Calu3 (cell line): ENCODE measurements at regions not wholly inside any gene's neighbourhood (a gene's known extent, or its start where the extent isn't known, plus 50 kb on each side); places are given as distances from the start of the nearest gene placed in this dataset.
"Not testable (repeated sequence)": the region's sequence is repeated elsewhere in the genome, so short reads cannot be mapped to it uniquely, and the experiment has no call there.

Experiments
- BruUV-seq: library from RNA; stranded (reverse); fragments of 400-500 nt; replicated peaks from 2 replicates; lab custom pipeline; 2021; lab: Mats Ljungman, UMichigan
- CTCF ChIA-PET: fragments of 300-600 bp; sonication (Branson Sonifier 250); formaldehyde crosslinking; loops from one replicate; lab custom pipeline; 2022; ENCODE audit warnings: antibody characterized with exemption; lab: Charles Lee
- DNase-seq: peaks from one replicate; pipeline ENCODE4 v3.0.0; 2022
- H3K27ac Mint-ChIP-seq: one replicate; pipeline ENCODE4 v1.8.0; 2022; ENCODE audit warnings: mixed read lengths; ENCODE audit not compliant: unreplicated experiment
- H3K27me3 Mint-ChIP-seq: one replicate; pipeline ENCODE4 v1.8.0; 2022; ENCODE audit warnings: mixed read lengths; ENCODE audit not compliant: unreplicated experiment
- H3K36me3 Mint-ChIP-seq: one replicate; pipeline ENCODE4 v1.8.0; 2022; ENCODE audit warnings: mild to moderate bottlenecking, moderate library complexity, mixed read lengths; ENCODE audit not compliant: insufficient read depth, unreplicated experiment
- H3K4me1 Mint-ChIP-seq: one replicate; pipeline ENCODE4 v1.8.0; 2022; ENCODE audit warnings: mild to moderate bottlenecking, low read depth, mixed read lengths; ENCODE audit not compliant: unreplicated experiment
- H3K4me3 Mint-ChIP-seq: one replicate; pipeline ENCODE4 v1.8.0; 2022; ENCODE audit warnings: mild to moderate bottlenecking, low read depth, moderate library complexity, mixed read lengths; ENCODE audit not compliant: unreplicated experiment
- H3K9me3 Mint-ChIP-seq: one replicate; pipeline ENCODE4 v1.8.0; 2022; ENCODE audit warnings: low read depth, mixed read lengths; ENCODE audit not compliant: unreplicated experiment
- CTCF ChIP-seq: fragments of 200-600 bp; IDR thresholded peaks from one replicate; pipeline ENCODE4 v1.8.0; 2022; ENCODE audit warnings: antibody characterized with exemption; ENCODE audit not compliant: unreplicated experiment
- intact Hi-C: fragments of 100-400 bp; cut with micrococcal nuclease; formaldehyde crosslinking; loops from one replicate; pipeline ENCODE4 v1.10.0; 2022; ENCODE audit not compliant: unreplicated experiment

GRCh38 chr4:130071746-130072145 is 975.8 kb downstream of the C4orf33 start:
- CTCF ChIA-PET = no interaction called here
- H3K9me3 Mint-ChIP-seq = no peaks in the 10 kb centered on the region
- BruUV-seq = no TSS peak
- peaks cover 24% of the 10 kb centered on the region for H3K4me1 Mint-ChIP-seq
- no peak for TF ChIP-seq CTCF
- no peak overlapping the region for H3K4me3 Mint-ChIP-seq
- H3K27me3 Mint-ChIP-seq = no peaks in the 10 kb centered on the region
- no peak overlapping the region for H3K27ac Mint-ChIP-seq
- H3K36me3 Mint-ChIP-seq = no peaks in the 10 kb centered on the region
- intact Hi-C loops = no loop called here
- no peak for DNase-seq

GRCh38 chr4:130073145-130073790 is 977.3 kb downstream of the C4orf33 start:
- no peak for TF ChIP-seq CTCF
- H3K9me3 Mint-ChIP-seq = no peaks in the 10 kb centered on the region
- CTCF ChIA-PET = no interaction called here
- no peaks in the 10 kb centered on the region for H3K27me3 Mint-ChIP-seq
- no TSS peak for BruUV-seq
- H3K4me1 Mint-ChIP-seq = peaks cover 24% of the 10 kb centered on the region
- no peak overlapping the region for H3K27ac Mint-ChIP-seq
- no peak for DNase-seq
- H3K36me3 Mint-ChIP-seq = no peaks in the 10 kb centered on the region
- no peak overlapping the region for H3K4me3 Mint-ChIP-seq
- intact Hi-C loops = no loop called here

- H3K4me1 Mint-ChIP-seq = peaks cover 24% of the 10 kb centered on the region
- no TSS peak for BruUV-seq
- H3K36me3 Mint-ChIP-seq = no peaks in the 10 kb centered on the region
- no peak for TF ChIP-seq CTCF
- intact Hi-C loops = no loop called here
- CTCF ChIA-PET = no interaction called here
- H3K27ac Mint-ChIP-seq = no peak overlapping the region
- H3K4me3 Mint-ChIP-seq = no peak overlapping the region
- peak; percentile 37 for DNase-seq
- H3K27me3 Mint-ChIP-seq = no peaks in the 10 kb centered on the region
- no peaks in the 10 kb centered on the region for H3K9me3 Mint-ChIP-seq
Observed at GRCh38 chr4:130074096-130074495, 978.1 kb downstream of the C4orf33 start.

- no peaks in the 10 kb centered on the region for H3K27me3 Mint-ChIP-seq
- intact Hi-C loops = no loop called here
- CTCF ChIA-PET = no interaction called here
- DNase-seq = no peak
- no peaks in the 10 kb centered on the region for H3K36me3 Mint-ChIP-seq
- H3K4me3 Mint-ChIP-seq = no peak overlapping the region
- no peaks in the 10 kb centered on the region for H3K9me3 Mint-ChIP-seq
- no peak for TF ChIP-seq CTCF
- no TSS peak for BruUV-seq
- peaks cover 22% of the 10 kb centered on the region for H3K4me1 Mint-ChIP-seq
- H3K27ac Mint-ChIP-seq = no peak overlapping the region
Observed at GRCh38 chr4:130077275-130077674, 981.3 kb downstream of the C4orf33 start.

- DNase-seq, intact Hi-C loops, H3K27me3 Mint-ChIP-seq, CTCF ChIA-PET, H3K4me1 Mint-ChIP-seq, H3K4me3 Mint-ChIP-seq, H3K9me3 Mint-ChIP-seq, BruUV-seq, H3K36me3 Mint-ChIP-seq, H3K27ac Mint-ChIP-seq: not testable (repeated sequence)
Observed at GRCh38 chr4:130079027-130079426, 983.1 kb downstream of the C4orf33 start.
